HL-60 (cell line): ENCODE measurements at regions not wholly inside any gene's neighbourhood (a gene's known extent, or its start where the extent isn't known, plus 50 kb on each side); places are given as distances from the start of the nearest gene placed in this dataset.

Source experiments
- DNase-seq, 2 experiments: peaks; one replicate each; pipeline ENCODE4 v3.0.0-alpha.2; 2010 to 2020; ENCODE audit warnings: low read depth in 1 of 2, low spot score in 1 of 2
- H3K27ac ChIP-seq: fragments of 250-450 bp; sonication (Bioruptor Pico); replicated peaks from 2 replicates; pipeline ENCODE4 v1.5.1; 2020; ENCODE audit warnings: mild to moderate bottlenecking, moderate library complexity
- H3K27me3 ChIP-seq: fragments of 250-450 bp; sonication (Bioruptor Pico); 2 replicates; pipeline ENCODE4 v1.5.1; 2021; ENCODE audit warnings: mild to moderate bottlenecking, moderate library complexity; ENCODE audit not compliant: insufficient read depth, poor library complexity, severe bottlenecking
- H3K4me3 ChIP-seq: replicated peaks from 2 replicates; pipeline ENCODE4 v1.5.1; 2011; ENCODE audit warnings: mild to moderate bottlenecking, control low read depth, low read length; ENCODE audit not compliant: insufficient read depth
- GABPA ChIP-seq: IDR thresholded peaks from 2 replicates; pipeline ENCODE4 v1.6.1; 2012; ENCODE audit warnings: low read depth
- POLR2AphosphoS5 ChIP-seq: IDR thresholded peaks from 2 replicates; pipeline ENCODE4 v1.6.1; 2012; ENCODE audit warnings: low read depth
- REST ChIP-seq: IDR thresholded peaks from 2 replicates; pipeline ENCODE4 v1.6.1; 2012; ENCODE audit warnings: low read depth; ENCODE audit not compliant: insufficient replicate concordance
- SPI1 ChIP-seq: IDR thresholded peaks from 2 replicates; pipeline ENCODE4 v1.6.1; 2012; ENCODE audit warnings: low read depth, mild to moderate bottlenecking, borderline replicate concordance
- TF ChIP-seq, protein P1 (sequence below): IDR thresholded peaks from one replicate; pipeline ENCODE4 v1.5.1; 2011; ENCODE audit warnings: low read length, control low read depth, inconsistent platforms; ENCODE audit not compliant: insufficient read depth

- TF ChIP-seq POLR2AphosphoS5: no peak
- TF ChIP-seq, protein P1, sequence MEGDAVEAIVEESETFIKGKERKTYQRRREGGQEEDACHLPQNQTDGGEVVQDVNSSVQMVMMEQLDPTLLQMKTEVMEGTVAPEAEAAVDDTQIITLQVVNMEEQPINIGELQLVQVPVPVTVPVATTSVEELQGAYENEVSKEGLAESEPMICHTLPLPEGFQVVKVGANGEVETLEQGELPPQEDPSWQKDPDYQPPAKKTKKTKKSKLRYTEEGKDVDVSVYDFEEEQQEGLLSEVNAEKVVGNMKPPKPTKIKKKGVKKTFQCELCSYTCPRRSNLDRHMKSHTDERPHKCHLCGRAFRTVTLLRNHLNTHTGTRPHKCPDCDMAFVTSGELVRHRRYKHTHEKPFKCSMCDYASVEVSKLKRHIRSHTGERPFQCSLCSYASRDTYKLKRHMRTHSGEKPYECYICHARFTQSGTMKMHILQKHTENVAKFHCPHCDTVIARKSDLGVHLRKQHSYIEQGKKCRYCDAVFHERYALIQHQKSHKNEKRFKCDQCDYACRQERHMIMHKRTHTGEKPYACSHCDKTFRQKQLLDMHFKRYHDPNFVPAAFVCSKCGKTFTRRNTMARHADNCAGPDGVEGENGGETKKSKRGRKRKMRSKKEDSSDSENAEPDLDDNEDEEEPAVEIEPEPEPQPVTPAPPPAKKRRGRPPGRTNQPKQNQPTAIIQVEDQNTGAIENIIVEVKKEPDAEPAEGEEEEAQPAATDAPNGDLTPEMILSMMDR: no peak
- TF ChIP-seq REST: no peak
- no peak for TF ChIP-seq SPI1
- no peak for TF ChIP-seq GABPA
- DNase-seq: no peak
- H3K27ac ChIP-seq: no peak overlapping the region
- H3K27me3 ChIP-seq: peaks cover 2% of the 10 kb centered on the region
- no peak overlapping the region for H3K4me3 ChIP-seq
Measured at GRCh38 chr3:36206956-36207580, 173.2 kb upstream of the STAC start.

GRCh38 chr3:36210840-36211651 is 169.3 kb upstream of the STAC start:
- Histone ChIP-seq H3K27ac (no peak overlapping the region), H3K4me3 (no peak overlapping the region), H3K27me3 (no peaks in the 10 kb centered on the region)
- no peak for DNase-seq
- TF ChIP-seq GABPA (no peak), REST (no peak), SPI1 (no peak), POLR2AphosphoS5 (no peak)
- TF ChIP-seq, protein P1: no peak

GRCh38 chr3:36211652-36211999 is 168.7 kb upstream of the STAC start:
- no peak overlapping the region for H3K27ac ChIP-seq
- no peak overlapping the region for H3K4me3 ChIP-seq
- no peak for DNase-seq
- TF ChIP-seq GABPA: no peak
- TF ChIP-seq SPI1: no peak
- no peak for TF ChIP-seq REST
- TF ChIP-seq, protein P1: no peak
- H3K27me3 ChIP-seq: no peaks in the 10 kb centered on the region
